GM21423 (cell line): ENCODE measurements at regions not wholly inside any gene's neighbourhood (a gene's known extent, or its start where the extent isn't known, plus 50 kb on each side); places are given as distances from the start of the nearest gene placed in this dataset.
A peak's percentile ranks its signal among the peaks of the same experiment; 100 is the strongest.
"Not testable (repeated sequence)": the region's sequence is repeated elsewhere in the genome, so short reads cannot be mapped to it uniquely, and the experiment has no call there.

Experiments
- ATAC-seq: cut with Tn5 transposase; IDR thresholded peaks from one replicate; pipeline ENCODE4 v1.9.1; 2021; ENCODE audit warnings: mild to moderate bottlenecking, moderate library complexity; ENCODE audit not compliant: unreplicated experiment

GRCh38 chr2:75844651-75845050, 133.9 kb upstream of the GCFC2 start:
- ATAC-seq, result no peak

- ATAC-seq, result not testable (repeated sequence)
Measured at GRCh38 chr2:75834588-75834987, 123.9 kb upstream of the GCFC2 start.

DNA sequence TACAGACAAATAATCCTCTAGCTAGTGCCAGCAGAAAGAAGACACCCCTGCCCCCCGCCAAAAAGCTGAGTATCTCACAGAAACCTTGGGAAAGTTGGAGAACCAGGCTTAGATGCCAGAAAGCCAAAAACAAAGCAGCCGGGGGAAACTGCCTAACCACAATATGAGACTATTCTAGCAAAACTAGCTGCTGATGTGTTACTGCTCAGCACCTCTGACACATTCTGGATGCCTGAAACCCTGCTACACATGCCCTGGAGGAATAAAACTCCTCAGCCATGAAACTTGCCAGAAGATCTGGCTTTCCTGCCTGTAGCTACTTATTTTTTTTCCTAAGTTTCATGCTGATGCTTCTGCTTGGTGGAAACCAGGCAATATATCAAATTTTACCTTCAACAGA, 122.7 kb upstream of the GCFC2 start:
- ATAC-seq, result no peak

DNA sequence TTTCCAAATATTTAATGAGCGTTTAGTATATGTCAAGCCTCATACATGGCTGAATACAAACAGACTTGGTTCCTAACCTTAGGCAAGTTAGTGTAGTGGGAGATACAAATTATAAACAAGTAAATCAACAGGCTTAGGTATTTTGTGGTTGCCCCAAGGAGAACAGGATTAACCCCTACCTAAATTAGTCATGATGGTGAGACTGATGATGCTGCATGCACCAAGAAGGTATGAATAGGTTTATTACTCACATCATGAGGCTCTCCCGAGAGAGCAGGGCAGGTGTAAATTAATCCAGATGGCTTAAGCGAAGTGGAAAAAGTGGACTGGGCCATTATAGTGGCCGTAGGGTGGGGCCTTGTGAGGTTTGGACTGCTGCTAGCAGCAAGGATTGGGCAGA, 118.1 kb upstream of the GCFC2 start:
- no peak for ATAC-seq

GRCh38 chr2:75823515-75823914, 112.8 kb upstream of the GCFC2 start:
- not testable (repeated sequence) for ATAC-seq

DNA sequence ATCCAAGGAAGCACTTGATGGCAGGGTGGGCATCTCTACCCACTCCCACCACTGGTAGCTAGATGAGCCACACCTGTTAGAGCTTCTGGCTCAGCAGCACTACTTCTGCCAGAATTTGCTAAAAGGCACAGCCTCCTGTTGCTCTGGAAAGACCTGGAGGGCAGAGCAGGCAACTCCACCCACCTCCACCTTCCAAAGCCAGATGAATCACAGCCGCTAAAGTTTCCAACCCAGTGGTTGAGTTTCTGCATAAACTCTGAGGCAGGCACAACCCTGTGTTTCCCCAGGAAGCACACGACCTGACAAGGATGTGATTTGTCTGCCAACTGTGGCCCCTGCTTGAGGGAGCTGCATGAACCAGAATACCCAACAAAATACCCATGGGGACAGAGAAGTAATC, 111.6 kb upstream of the GCFC2 start:
- ATAC-seq, result no peak

- no peak for ATAC-seq
Measured at GRCh38 chr2:75820693-75821092, 110.0 kb upstream of the GCFC2 start.

DNA sequence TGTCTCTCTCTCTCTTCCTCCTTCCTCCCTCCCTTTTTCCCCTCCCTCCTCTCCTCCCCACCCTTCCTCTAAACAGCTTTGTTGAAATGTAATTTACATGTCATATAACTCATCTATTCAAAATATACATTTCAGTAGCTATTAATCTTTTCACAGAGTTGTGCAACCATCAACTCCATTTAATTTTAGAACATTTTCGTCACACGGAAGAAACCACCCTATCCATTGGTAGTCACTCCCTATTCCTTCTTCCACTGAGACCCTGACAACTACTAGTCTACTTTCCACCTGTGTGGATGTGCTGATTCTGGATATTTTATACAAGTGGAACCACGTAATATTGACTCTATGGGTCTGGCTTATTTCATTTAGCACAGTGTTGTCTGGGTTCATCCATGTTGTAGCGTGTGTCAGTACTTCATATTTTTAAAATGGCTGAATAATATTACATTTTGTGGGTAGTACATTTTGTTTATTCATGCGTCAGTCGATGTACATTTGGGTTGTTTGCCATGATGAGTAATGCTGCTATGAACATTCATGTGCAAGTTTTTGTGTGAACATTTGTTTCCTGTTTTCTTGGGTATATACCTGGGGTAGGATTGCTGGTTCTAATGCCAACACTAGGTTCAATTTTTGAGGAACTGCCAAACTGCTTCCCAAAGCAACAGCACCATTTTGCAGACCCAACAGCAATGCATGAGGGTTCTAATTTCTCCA, 100.1 kb upstream of the GCFC2 start:
- no peak for ATAC-seq

GRCh38 chr2:75808793-75809535, 98.2 kb upstream of the GCFC2 start:
- ATAC-seq, result no peak

GRCh38 chr2:75807992-75808391, 97.3 kb upstream of the GCFC2 start:
- no peak for ATAC-seq

- ATAC-seq, result peak; percentile 39
Measured at GRCh38 chr2:75801234-75801982, 90.7 kb upstream of the GCFC2 start.

DNA sequence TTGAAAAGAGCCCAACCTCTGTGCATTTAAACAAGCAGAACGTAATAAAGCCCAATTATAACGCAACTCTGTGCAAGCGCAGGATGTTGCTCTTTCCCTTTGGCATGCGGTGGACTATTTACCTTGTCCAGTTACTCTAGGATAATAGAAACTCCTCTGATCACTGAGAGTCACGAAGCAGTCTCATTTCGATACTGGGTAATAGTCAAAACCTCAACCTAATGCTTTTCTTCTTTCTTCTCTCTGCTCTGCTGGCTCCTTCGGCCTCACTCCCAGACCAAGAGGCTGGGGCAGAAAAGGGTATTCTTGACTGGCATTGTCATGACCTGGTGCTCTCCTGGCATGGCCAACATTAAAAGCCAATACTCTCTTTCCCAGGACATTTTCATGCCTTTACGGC, 89.7 kb upstream of the GCFC2 start:
- peak; percentile 64 for ATAC-seq

DNA sequence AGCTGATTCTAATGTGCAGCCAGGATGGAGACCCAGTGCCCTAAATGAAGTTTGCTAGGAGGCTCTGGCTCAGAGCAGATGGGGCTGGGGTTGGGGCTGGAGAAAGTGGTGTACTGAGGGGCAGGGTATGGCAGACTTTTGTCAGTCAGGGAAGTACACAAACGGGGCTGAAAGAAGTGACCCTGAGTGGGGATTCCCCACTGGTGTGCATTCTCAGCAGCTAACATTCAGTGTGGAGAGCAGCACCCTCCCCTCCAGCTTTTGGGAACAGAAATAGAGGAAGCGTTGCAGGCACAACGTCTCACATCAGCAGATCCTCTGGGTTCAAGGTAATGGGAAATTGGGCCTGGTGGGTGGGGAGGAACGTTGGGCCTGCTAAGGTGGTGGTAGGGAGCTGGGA, 89.1 kb upstream of the GCFC2 start:
- ATAC-seq, result no peak

DNA sequence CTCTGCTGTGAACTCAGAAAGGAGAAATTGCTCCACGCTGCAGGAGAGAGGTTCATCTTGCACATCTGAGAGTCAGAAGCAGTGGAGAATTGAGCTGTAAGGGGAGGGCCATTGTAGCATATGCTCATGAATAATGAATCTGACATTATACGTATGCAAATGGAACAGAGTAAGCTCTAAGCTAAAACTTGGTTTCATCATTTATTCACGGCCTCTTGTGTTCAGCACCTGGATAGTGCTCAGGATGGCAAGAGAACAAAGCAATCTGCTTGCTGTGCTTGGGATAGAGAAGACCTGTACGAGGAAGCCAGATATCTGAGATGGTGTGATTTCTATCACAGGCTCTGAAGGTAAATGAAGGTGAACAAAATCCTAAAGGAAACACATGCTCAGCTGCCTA, 87.9 kb upstream of the GCFC2 start:
- ATAC-seq, result no peak

- ATAC-seq, result no peak
Measured at GRCh38 chr2:75792996-75793395, 82.3 kb upstream of the GCFC2 start.

- no peak for ATAC-seq
Measured at GRCh38 chr2:75792146-75792545, 81.4 kb upstream of the GCFC2 start.

- no peak for ATAC-seq
Measured at GRCh38 chr2:75790814-75791467, 80.2 kb upstream of the GCFC2 start.

- ATAC-seq, result no peak
Measured at GRCh38 chr2:75790121-75790813, 79.6 kb upstream of the GCFC2 start.

DNA sequence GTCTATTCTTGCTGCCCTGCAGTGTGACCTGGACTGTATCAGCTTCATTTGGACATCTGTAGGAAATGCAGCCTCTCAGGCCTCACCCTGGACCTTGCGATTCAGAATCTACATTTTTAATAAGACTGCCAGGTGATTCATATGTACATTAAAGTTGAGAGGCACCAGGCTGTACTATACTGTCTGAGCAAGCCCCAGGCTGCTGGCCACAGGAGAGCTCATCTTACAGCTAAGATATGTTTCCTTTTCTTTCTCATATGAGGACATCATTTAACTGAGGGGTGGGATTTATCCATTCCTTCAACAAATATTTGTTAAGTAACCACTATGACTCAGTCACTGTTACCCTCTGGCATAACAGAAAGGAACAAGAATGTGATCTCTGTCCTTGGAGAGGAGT, 78.2 kb upstream of the GCFC2 start:
- no peak for ATAC-seq

DNA sequence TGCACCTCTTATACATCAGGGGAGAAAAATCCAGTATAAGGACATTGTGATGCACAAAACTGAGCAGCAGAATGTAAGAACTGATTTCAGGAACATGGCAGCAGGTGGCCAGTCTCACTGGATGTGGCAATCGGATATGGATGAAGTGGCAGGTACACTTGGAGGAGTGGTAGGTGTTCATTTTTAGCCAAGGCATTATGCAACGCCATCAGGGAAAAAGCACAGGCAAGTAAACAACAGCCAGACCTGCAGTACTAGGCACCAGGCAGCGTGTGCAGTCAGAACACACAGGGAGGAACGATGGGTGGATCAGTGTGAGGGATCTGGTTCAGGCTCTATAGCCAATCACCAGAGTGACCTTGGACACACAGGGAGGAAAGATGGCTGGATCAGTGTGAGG, 77.4 kb upstream of the GCFC2 start:
- ATAC-seq, result no peak
